ENCODE measurements at regions not wholly inside any gene's neighbourhood (a gene's known extent, or its start where the extent isn't known, plus 50 kb on each side); places are given as distances from the start of the nearest gene placed in this dataset.

- no peak for TF ChIP-seq REST (IDR thresholded peaks at IDR 0.05; ENCODE audit: unreplicated experiment)
- TF ChIP-seq EZH2phosphoT487 (IDR thresholded peaks at IDR 0.05; ENCODE audit: unreplicated experiment), result no peak
- no peak for TF ChIP-seq STAT1 (IDR thresholded peaks at IDR 0.05; ENCODE audit: unreplicated experiment)
- no peak for TF ChIP-seq JUNB (IDR thresholded peaks at IDR 0.05; ENCODE audit: unreplicated experiment)
Observed at GRCh38 chr10:30154126-30154525, 94.7 kb upstream of the JCAD start (continued).

DNA sequence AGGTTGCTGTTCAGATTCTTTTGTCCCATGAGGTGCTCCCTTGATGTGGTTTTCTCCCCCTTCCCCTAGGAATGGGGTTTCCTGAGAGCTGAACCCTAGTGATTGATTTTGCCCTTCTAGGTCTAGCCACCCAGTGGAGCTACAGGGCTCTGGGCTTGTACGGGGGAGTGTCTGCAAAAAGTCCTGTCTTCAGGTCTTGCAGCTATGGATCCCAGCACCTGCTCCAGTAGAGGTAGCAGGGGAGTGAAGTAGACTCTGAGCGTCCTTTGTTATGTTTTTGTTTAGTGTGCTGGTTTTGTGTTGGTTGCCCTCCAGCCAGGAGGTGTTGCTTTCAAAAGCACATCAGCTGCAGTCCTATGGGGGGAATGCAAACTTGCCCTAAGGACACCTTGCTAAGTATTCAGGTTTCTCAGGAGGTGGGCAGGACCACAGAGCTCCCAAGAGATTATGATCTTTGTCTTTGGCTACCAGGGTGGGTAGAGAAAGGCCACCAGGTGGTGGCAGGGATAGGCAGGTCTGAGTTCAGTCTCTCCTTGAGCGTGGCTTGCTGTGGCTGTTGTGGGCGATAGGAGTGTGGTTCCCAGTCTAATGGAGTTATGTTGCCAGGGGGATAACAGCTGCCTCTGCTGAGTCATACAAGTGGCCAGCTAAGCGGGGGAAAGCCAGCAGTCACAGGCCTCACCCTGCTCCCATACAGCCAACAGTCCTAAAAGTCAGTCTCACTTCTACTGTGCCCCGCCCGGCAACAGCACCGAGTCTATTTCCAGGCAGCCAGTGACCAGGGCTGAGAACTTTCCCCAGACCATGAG, 92.4 kb upstream of the JCAD start:
- H3K27ac Mint-ChIP-seq, result peak overlapping the region; percentile 71; the same call in 1 of the 2 replicates

More for the DNA sequence above, 92.4 kb upstream of the JCAD start:
- Histone ChIP-seq H3K4me3 (no peak overlapping the region), H3K9me2 (ENCODE audit: insufficient read depth) (peaks cover 19% of the 10 kb centered on the region; the same call in 1 of the 2 replicates), H3K79me2 (replicated peaks; ENCODE audit: insufficient read depth) (no peaks in the 10 kb centered on the region), H4K20me1 (replicated peaks; ENCODE audit: insufficient read depth) (no peaks in the 10 kb centered on the region), H3K27me3 (ENCODE audit: insufficient read depth) (no peaks in the 10 kb centered on the region), H3K27ac (ENCODE audit: low read depth) (no peak overlapping the region), H3K4me2 (no peak overlapping the region), H3K36me3 (ENCODE audit: insufficient read depth) (no peaks in the 10 kb centered on the region), H2AFZ (peak overlapping the region; percentile 85; the same call in 1 of the 2 replicates), H3F3A (replicated peaks; ENCODE audit: low read depth) (no peaks in the 10 kb centered on the region), H3K4me1 (ENCODE audit: insufficient read depth) (peaks cover 6% of the 10 kb centered on the region; the same call in 1 of the 2 replicates)
- DNase-seq (ENCODE audit: low spot score) (peak; percentile 7), ATAC-seq (peak; percentile 72)
- Mint-ChIP-seq H3K4me3 (no peak overlapping the region), H3K36me3 (ENCODE audit: low read depth) (no peaks in the 10 kb centered on the region), H3K9me3 (no peaks in the 10 kb centered on the region; the same call in 2 of the 3 replicates), H3K4me1 (peaks cover 8% of the 10 kb centered on the region), H3K27me3 (ENCODE audit: insufficient read depth, low read depth, poor library complexity) (no peaks in the 10 kb centered on the region)
- TF ChIP-seq, protein P1, sequence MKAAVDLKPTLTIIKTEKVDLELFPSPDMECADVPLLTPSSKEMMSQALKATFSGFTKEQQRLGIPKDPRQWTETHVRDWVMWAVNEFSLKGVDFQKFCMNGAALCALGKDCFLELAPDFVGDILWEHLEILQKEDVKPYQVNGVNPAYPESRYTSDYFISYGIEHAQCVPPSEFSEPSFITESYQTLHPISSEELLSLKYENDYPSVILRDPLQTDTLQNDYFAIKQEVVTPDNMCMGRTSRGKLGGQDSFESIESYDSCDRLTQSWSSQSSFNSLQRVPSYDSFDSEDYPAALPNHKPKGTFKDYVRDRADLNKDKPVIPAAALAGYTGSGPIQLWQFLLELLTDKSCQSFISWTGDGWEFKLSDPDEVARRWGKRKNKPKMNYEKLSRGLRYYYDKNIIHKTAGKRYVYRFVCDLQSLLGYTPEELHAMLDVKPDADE (IDR thresholded peaks at IDR 0.05), result no peak
- TF ChIP-seq, protein P2, sequence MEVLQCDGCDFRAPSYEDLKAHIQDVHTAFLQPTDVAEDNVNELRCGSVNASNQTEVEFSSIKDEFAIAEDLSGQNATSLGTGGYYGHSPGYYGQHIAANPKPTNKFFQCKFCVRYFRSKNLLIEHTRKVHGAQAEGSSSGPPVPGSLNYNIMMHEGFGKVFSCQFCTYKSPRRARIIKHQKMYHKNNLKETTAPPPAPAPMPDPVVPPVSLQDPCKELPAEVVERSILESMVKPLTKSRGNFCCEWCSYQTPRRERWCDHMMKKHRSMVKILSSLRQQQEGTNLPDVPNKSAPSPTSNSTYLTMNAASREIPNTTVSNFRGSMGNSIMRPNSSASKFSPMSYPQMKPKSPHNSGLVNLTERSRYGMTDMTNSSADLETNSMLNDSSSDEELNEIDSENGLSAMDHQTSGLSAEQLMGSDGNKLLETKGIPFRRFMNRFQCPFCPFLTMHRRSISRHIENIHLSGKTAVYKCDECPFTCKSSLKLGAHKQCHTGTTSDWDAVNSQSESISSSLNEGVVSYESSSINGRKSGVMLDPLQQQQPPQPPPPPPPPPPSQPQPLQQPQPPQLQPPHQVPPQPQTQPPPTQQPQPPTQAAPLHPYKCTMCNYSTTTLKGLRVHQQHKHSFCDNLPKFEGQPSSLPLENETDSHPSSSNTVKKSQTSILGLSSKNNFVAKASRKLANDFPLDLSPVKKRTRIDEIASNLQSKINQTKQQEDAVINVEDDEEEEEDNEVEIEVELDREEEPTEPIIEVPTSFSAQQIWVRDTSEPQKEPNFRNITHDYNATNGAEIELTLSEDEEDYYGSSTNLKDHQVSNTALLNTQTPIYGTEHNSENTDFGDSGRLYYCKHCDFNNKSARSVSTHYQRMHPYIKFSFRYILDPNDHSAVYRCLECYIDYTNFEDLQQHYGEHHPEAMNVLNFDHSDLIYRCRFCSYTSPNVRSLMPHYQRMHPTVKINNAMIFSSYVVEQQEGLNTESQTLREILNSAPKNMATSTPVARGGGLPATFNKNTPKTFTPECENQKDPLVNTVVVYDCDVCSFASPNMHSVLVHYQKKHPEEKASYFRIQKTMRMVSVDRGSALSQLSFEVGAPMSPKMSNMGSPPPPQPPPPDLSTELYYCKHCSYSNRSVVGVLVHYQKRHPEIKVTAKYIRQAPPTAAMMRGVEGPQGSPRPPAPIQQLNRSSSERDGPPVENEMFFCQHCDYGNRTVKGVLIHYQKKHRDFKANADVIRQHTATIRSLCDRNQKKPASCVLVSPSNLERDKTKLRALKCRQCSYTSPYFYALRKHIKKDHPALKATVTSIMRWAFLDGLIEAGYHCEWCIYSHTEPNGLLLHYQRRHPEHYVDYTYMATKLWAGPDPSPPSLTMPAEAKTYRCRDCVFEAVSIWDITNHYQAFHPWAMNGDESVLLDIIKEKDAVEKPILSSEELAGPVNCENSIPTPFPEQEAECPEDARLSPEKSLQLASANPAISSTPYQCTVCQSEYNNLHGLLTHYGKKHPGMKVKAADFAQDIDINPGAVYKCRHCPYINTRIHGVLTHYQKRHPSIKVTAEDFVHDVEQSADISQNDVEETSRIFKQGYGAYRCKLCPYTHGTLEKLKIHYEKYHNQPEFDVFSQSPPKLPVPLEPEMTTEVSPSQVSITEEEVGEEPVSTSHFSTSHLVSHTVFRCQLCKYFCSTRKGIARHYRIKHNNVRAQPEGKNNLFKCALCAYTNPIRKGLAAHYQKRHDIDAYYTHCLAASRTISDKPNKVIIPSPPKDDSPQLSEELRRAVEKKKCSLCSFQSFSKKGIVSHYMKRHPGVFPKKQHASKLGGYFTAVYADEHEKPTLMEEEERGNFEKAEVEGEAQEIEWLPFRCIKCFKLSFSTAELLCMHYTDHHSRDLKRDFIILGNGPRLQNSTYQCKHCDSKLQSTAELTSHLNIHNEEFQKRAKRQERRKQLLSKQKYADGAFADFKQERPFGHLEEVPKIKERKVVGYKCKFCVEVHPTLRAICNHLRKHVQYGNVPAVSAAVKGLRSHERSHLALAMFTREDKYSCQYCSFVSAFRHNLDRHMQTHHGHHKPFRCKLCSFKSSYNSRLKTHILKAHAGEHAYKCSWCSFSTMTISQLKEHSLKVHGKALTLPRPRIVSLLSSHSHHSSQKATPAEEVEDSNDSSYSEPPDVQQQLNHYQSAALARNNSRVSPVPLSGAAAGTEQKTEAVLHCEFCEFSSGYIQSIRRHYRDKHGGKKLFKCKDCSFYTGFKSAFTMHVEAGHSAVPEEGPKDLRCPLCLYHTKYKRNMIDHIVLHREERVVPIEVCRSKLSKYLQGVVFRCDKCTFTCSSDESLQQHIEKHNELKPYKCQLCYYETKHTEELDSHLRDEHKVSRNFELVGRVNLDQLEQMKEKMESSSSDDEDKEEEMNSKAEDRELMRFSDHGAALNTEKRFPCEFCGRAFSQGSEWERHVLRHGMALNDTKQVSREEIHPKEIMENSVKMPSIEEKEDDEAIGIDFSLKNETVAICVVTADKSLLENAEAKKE (CRISPR knock-in tag; IDR thresholded peaks at IDR 0.05), result peak; percentile 48

Data from GM23338 (cell line).